Fibroblast of the aortic adventitia (primary cell): ENCODE measurements at regions not wholly inside any gene's neighbourhood (a gene's known extent, or its start where the extent isn't known, plus 50 kb on each side); places are given as distances from the start of the nearest gene placed in this dataset.

Source experiments
- DNase-seq: peaks from one replicate; pipeline ENCODE4 v3.0.0-alpha.2; 2010; ENCODE audit warnings: low read depth
- H3K4me3 ChIP-seq: 2 replicates; pipeline ENCODE4 v1.5.1; 2011; ENCODE audit warnings: low read depth, mild to moderate bottlenecking, control low read depth, low read length, moderate library complexity
- CTCF ChIP-seq: IDR thresholded peaks from 2 replicates; pipeline ENCODE4 v1.5.1; 2011; ENCODE audit warnings: mild to moderate bottlenecking, low read length, control low read depth, inconsistent platforms; ENCODE audit not compliant: insufficient read depth

- no peak for TF ChIP-seq CTCF
Measured at GRCh38 chr12:41983856-41984255, 160.8 kb downstream of the GXYLT1 start.

GRCh38 chr12:41983394-41983793 lies 161.3 kb downstream of the GXYLT1 start:
- no peak overlapping the region for H3K4me3 ChIP-seq
- no peak for TF ChIP-seq CTCF
- no peak for DNase-seq

More at GRCh38 chr12:41983856-41984255, 160.8 kb downstream of the GXYLT1 start:
- no peak for DNase-seq
- no peak overlapping the region for H3K4me3 ChIP-seq

- TF ChIP-seq CTCF, result no peak
- DNase-seq, result no peak
- H3K4me3 ChIP-seq, result no peak overlapping the region
Measured at GRCh38 chr12:41981758-41982157, 162.9 kb downstream of the GXYLT1 start.

GRCh38 chr12:41981013-41981412 lies 163.7 kb downstream of the GXYLT1 start:
- TF ChIP-seq CTCF, result no peak
- DNase-seq, result no peak
- no peak overlapping the region for H3K4me3 ChIP-seq

GRCh38 chr12:41980390-41980789 lies 164.3 kb downstream of the GXYLT1 start:
- no peak for DNase-seq
- TF ChIP-seq CTCF, result no peak

GRCh38 chr12:41979574-41979973 lies 165.1 kb downstream of the GXYLT1 start:
- DNase-seq, result no peak
- H3K4me3 ChIP-seq, result no peak overlapping the region
- no peak for TF ChIP-seq CTCF

More at GRCh38 chr12:41980390-41980789, 164.3 kb downstream of the GXYLT1 start:
- no peak overlapping the region for H3K4me3 ChIP-seq

GRCh38 chr12:41972598-41972997 lies 172.1 kb downstream of the GXYLT1 start:
- no peak for TF ChIP-seq CTCF
- no peak overlapping the region for H3K4me3 ChIP-seq
- no peak for DNase-seq
